ENCODE measurements at regions not wholly inside any gene's neighbourhood (a gene's known extent, or its start where the extent isn't known, plus 50 kb on each side); places are given as distances from the start of the nearest gene placed in this dataset.

DNA sequence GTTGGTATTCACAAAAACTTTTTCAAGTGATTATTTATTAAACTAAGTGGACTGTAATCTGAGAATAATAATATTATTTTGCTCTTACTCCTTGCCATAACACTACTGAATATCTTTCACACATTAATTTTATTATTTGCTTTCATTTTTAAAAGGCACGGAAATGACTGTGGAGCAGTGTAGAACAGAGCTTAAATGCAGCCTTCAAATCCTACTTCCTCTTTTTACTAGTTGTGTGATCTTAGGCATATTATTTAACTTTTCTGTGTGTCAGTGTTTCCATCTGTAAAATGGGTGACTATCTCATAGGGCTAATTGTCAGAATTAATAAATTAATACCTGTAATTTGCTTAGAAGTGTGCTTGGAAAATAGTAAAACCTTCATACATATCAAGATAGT is 55.5 kb upstream of the SLC8A1 start:
- DNase-seq = no peak

DNA sequence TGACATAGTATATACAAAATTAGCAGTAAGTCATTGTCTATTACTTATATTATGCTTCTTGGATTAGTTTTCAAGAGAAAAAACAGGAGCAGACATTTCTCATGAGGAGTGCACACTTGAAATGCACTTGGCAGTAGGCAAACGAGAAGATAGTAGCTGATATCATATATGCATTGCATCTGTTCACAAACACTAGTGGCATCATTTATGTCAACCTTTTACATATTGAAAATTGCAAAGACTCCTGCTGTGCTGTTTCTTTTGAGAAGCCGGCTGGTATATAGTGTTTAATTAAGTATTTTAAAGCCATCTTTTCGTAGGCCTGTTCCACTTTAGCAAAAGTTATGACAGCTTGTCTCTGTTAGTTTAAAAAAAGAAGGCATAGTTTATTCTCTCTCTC is 58.4 kb upstream of the SLC8A1 start:
- DNase-seq = no peak

GRCh38 chr2:40511661-40512213 is 59.8 kb upstream of the SLC8A1 start:
- DNase-seq = no peak

- no peak for DNase-seq
Measured at GRCh38 chr2:40512256-40512655, 60.4 kb upstream of the SLC8A1 start.

- no peak for DNase-seq
Measured at GRCh38 chr2:40513201-40513600, 61.3 kb upstream of the SLC8A1 start.

GRCh38 chr2:40516604-40517003 is 64.7 kb upstream of the SLC8A1 start:
- DNase-seq = no peak

DNA sequence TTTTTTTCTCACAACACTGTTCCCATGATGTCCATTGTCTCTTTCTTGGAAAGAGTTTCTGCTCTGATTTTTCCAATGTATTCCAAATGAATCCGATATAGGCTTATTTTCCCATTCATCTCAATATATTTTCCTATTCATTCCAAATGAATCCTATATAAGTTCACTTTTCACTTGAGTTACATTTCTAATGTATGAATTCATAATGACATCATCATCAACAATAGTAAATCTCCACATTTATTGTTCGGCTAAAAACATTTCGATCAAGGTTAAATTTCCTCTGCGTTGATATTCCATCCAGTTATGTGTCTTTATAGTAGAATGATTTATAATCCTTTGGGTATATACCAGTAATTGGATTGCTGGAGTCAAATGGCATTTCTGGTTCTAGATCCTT is 76.7 kb upstream of the SLC8A1 start:
- DNase-seq = no peak

- DNase-seq = no peak
Measured at GRCh38 chr2:40531359-40531758, 79.5 kb upstream of the SLC8A1 start.

GRCh38 chr2:40534528-40534927 is 82.6 kb upstream of the SLC8A1 start:
- no peak for DNase-seq

DNA sequence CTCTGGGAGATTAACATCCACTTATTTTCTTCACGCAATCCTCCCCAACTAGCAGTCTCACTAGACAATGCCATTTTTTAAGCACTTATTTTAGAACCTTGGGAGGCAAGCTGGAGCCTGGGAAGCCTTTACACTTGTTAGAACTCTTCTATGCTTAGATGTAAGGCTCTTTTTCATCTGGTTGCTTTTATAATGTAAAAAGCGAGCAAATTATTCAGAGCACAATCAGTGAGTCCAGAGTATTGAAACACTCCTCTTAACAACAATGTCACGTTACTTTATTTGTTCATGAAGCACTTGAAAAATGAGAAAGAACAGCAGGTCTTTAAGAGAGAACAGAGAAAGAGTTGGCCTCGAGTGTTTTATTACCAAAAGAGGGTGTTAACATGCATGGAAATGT is 84.1 kb upstream of the SLC8A1 start:
- DNase-seq = peak; percentile 71

DNA sequence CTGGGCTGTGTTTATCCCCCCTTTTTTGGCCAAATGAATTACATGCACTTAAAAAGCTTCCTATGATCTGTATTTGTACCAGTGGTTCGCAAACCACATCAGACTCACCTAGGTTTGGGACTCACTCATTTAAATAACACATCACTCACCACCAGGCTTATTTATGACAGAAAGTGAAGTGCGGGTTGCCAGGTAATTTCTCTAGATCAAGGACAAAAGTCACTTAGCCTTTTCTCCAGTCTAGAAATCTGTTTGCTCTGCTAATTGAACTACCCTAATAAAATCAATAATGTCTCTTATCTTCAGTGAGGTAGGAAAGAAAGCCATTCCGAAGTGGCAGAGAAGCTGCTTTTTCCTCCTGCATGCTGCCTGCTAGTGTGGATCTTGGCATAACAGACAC is 88.1 kb upstream of the SLC8A1 start:
- no peak for DNase-seq

GRCh38 chr2:40543381-40543780 is 91.5 kb upstream of the SLC8A1 start:
- DNase-seq = no peak

DNA sequence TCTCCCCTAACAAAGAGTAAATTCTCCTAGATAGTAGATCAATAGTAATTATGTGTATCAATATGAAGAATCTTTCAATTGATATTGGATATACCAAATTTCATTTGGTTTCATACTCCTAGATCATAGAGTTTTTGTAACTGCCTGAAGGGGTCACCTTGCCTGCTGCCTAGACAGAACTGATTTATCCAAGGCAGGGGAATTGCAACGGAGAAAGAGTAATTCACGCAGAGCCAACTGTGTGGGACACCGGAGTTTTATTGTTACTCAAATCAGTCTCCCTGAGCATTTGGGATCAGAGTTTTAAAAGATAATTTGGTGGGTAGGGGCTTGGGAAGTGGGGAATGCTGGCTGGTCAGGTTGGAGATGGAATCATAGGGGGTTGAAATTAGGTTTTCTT is 92.2 kb upstream of the SLC8A1 start:
- DNase-seq = no peak

DNA sequence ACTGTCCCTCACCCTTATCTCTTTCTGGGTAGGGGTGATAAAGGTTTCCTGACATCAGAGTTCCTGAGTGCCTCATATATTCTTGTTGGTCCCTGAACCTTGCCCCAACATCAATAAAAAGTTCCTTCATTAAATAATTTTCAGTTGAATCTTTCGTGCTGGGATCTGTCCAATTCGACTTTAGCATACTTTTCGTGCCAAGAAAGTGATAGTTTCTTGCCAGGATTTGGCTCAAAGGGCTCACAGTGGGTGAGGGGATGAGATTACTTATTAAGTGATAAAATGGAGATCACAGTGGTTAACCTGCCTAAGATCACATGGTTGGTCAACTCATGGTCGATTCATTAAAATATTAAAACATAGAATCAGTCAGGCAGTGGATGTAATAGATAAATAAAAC is 93.8 kb upstream of the SLC8A1 start:
- DNase-seq = no peak

- DNase-seq = no peak
Measured at GRCh38 chr2:40546439-40547191, 94.7 kb upstream of the SLC8A1 start.

GRCh38 chr2:40548521-40548920 is 96.6 kb upstream of the SLC8A1 start:
- no peak for DNase-seq

GRCh38 chr2:40550085-40550484 is 98.2 kb upstream of the SLC8A1 start:
- no peak for DNase-seq

DNA sequence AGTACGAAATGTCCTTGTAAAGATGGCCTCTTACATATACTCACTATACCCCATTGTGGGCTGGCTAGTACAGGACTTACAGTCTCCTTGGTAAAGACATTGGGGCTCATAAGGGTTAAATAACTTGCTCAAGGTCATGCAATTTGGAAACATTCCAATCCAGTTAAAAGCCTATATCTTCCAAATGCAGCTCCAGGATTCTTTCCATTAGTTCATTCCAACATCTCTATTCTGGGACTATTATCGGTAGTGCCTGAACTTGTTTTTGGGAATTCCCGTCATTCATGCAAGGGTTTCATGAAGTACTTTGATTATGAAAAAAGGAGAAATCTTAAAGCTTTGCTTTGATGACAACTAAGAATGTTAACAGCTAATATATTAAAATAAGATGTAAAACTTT is 99.2 kb upstream of the SLC8A1 start:
- DNase-seq = no peak

DNA sequence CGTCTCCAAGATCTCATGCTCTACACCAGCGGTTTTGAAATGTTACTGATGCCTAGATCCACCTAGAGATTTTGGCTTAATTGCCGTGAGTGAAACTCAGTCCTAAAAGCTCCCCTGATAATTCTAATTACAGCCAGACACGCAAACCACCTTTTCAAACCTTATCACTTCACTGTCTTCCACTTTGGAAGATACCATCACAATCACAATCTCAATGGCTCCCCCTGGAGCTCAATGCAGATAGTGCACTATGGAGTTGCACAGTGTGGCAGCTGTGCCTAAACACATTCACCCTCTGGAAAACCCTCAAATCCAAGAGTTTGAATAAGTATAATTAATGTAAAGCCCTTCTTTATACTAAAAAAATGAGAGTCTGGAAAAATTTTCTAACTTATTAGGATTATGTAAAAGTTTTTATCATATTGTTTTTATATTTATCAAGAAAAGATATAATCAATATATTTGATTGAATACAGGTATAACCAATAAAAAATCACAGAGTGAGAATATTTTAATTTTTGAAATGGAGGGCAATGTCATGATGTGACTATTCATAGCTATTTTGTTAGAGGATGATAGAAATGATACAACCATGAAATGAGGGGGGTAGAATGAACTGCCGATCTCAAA is 102.9 kb upstream of the SLC8A1 start:
- DNase-seq = peak; percentile 17

DNA sequence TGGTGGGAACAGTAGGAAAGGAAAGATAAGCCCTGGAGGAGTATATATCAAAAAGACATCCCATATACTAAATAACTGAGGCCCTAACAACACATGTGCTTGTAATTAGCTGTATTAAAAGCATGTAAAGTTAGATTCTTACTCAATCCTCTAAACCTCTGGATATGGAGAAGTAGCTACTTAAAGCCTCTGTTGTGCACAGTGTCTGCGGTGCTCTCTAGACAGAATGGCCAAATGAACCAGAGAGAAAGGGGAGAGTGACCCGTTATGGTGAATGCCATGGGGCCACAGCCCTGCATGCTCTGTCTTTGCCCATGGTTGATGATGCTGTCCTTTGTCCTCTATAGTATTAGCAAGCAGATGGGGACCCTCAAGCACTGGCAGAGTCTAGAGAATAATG is 104.4 kb upstream of the SLC8A1 start:
- no peak for DNase-seq

DNA sequence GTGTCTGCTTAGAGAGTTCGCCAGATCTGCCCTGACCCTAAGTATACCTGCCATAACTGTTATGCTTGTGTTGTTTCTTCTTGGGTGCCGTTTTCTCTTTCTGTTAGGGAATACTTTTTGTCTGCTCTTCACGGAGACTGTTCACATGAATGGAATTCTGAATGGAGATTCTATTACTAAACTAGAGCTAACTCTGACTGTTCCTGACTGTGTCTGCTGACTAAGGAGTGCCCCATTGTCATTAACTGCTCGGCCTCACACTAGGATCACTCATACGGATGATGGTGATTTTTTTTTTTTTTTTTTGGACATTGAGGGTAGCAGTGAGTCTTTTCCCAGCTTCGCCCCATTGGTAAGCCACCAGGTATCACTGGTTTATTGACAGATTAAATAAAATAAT is 104.8 kb upstream of the SLC8A1 start:
- DNase-seq = no peak

DNA sequence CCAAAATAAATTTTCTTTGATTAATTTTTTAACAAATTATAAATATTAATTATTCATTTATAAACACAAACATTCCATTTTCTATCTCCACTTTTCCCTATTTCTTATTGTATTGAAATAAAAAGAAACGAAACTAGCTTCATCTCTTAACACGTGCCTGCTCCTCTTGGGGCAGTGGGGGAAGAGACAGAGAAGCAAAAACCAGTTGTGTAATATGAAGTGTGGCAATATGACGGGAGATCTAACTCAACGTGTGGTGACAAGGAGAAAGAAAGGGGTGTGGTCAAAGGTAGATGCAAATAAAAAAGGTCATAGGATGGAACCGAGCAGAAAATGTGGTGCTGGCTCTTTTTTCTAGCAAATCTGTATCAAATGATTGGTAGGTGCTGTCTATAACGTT is 106.9 kb upstream of the SLC8A1 start:
- DNase-seq = no peak

DNA sequence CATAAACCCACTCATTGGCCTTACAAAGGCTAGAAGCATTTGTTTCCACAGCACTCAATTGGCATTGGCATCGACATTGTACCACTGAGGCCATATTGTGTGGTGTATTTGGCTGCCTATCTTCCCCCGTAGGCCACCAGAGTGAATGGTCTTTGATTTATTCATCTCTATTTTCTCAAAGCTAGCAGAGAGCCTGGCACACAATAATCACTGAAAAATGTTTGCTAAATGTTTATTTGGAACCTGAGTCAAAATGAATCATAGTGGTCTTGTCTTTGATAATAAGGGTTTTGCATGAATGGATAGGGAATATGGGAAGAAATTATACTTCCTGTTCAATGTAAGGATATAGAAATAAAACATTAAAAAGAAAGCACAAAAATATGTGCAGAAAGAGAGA is 107.3 kb upstream of the SLC8A1 start:
- DNase-seq = no peak

GRCh38 chr2:40564184-40564583 is 112.3 kb upstream of the SLC8A1 start:
- no peak for DNase-seq

GRCh38 chr2:40579247-40579646 is 127.4 kb upstream of the SLC8A1 start:
- DNase-seq = no peak
